ENCODE measurements at regions not wholly inside any gene's neighbourhood (a gene's known extent, or its start where the extent isn't known, plus 50 kb on each side); places are given as distances from the start of the nearest gene placed in this dataset.

- DNase-seq, result no peak
Observed at GRCh38 chr16:35685085-35685484, 2225.7 kb downstream of the TP53TG3F start.

DNA sequence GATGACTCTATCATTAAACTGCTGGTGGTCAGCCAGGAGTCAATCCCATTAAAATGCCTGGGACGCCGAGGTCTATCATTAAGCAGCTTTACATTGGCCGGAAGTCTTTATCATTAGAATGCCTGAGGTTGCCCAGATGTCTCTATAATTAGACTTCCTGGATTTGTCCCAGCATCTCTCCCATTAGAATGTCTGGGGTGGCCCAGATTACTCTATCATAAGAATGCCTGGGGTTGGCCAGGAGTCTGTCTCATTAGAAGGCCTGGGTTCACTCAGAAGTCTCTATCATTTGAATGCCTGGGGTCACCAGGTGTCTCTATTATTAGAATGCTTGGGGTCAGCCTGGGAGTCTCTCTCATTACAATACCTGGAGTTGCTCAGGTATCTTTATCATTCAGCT lies 2227.2 kb downstream of the TP53TG3F start:
- DNase-seq, result no peak

GRCh38 chr16:35687071-35687470 lies 2227.7 kb downstream of the TP53TG3F start:
- DNase-seq, result no peak

- no peak for DNase-seq
Observed at GRCh38 chr16:35687781-35688180, 2228.4 kb downstream of the TP53TG3F start.

- no peak for DNase-seq
Observed at GRCh38 chr16:35689764-35690163, 2230.4 kb downstream of the TP53TG3F start.

- DNase-seq, result no peak
Observed at GRCh38 chr16:35690413-35690812, 2231.0 kb downstream of the TP53TG3F start.

- DNase-seq, result no peak
Observed at GRCh38 chr16:35691057-35691456, 2231.6 kb downstream of the TP53TG3F start.

GRCh38 chr16:35692824-35693223 lies 2233.4 kb downstream of the TP53TG3F start:
- no peak for DNase-seq

- DNase-seq, result no peak
Observed at GRCh38 chr16:35706901-35707300, 2247.5 kb downstream of the TP53TG3F start.

DNA sequence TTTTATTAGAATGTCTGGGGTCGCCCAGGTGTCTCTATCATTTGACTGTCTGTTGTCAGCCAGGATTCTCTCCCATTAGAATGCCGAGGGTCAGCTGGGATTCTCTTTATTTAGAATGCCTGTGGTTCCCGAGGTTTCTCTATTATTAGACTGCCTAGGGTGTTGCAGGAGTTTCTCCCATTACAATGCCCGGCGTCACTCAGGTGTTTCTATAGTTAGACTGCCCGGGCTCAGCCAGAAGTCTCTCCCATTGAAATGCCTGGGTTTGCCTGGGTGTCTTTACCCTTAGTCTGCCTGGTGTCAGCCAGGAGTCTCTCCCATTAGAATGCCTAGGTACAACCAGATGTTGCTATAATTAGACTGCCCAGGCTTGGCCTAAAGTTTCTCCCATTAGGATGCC lies 2252.0 kb downstream of the TP53TG3F start:
- DNase-seq, result no peak

DNA sequence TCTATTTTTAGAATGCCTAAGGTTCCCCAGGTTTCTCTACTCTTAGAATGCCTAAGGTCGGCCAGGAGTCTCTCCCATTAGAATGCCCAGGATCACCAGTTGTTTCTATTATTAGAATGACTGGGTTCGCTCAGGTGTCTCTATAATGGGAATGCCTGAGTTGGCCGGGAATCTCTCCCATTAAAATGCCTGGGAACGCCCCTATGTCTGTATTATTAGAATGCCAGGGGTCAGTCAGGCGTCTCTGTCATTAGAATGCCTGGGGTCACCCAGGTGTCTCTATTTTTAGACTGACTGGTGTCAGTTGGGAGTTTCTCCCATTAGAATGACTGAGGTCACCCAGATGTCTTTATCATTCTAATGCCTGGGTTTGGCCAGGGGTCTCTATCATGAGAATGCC lies 2252.5 kb downstream of the TP53TG3F start:
- no peak for DNase-seq

DNA sequence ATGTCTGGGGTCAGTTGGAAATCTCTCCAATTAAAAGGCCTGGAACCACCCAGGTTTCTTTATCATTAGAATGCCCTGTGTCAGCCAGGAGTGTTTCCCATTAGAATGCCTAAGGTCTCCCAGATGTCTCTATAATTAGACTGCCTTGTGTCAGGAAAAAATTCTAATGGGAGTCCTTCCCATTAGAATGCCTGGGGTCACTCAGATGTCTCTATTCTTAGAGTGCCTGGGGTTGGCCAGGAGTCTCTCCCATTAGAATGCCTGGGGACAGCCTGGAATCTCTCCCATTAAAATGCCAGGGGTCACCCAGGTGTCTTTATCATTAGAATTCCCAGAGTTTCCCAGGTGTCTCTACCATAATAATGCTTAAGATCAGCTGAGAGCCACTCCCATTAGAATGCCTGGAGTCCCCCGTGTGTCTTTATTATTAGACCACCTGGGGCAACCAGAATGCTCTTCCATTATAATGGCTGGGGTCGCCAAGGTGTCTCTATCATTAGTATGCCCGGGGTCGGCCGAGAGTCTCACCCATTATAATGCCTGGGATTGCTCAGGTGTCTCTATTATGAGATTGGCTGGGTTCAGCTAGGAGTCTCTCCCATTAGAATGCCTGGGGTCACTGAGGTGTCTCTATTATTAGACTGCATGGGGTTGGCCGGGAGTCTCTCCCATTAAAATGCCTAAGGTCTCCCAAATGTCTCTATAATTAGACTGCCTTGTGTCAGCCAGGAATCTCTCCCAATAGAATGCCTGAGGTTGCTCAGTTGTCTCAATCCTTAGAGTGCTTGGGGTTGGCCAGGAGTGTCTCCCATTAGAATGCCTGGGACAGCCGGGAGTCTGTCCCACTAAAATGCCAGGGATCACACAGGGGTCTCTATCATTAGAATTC lies 2254.6 kb downstream of the TP53TG3F start:
- DNase-seq, result no peak

GRCh38 chr16:35714665-35715064 lies 2255.3 kb downstream of the TP53TG3F start:
- no peak for DNase-seq

GRCh38 chr16:35724551-35724950 lies 2265.1 kb downstream of the TP53TG3F start:
- no peak for DNase-seq

DNA sequence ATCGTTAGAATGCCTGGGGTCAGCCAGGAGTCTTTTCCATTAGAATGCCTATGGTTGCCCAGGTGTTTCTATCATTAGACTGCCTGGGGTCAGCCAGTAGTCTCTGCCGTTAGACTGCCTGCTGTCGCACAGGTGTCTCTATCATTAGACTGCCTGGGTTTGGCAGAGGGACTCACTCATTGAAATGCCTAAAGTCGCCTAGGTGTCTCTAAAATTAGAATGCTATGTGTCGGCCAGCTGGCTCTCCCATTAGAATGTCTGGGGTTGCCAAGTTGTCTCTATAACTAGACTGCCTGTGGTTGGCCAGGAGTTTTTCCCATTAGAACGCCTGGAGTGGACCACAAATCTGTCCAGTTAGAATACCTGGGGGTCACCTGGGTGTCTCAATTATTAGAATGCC lies 2266.5 kb downstream of the TP53TG3F start:
- no peak for DNase-seq

DNA sequence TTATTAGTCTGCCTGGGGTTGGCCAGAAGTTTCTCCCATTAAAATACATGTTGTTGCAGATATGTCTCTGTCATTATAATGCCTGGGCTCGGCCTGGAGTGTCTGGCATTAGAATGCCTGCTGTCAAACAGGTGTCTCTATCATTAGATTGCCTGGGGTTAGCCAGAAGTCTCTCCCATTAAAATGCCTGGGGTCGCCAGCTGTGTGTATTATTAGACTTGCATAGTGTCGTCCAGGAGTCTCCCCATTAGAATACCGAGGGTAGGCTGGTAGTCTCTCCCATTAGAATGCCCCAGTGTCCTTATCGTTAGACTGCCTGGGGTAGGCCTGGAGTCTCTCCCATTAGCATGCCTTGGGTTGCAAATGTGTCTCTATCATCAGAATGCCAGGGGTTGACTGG lies 2270.8 kb downstream of the TP53TG3F start:
- DNase-seq, result no peak

- no peak for DNase-seq
Observed at GRCh38 chr16:35731341-35732040, 2272.1 kb downstream of the TP53TG3F start.

DNA sequence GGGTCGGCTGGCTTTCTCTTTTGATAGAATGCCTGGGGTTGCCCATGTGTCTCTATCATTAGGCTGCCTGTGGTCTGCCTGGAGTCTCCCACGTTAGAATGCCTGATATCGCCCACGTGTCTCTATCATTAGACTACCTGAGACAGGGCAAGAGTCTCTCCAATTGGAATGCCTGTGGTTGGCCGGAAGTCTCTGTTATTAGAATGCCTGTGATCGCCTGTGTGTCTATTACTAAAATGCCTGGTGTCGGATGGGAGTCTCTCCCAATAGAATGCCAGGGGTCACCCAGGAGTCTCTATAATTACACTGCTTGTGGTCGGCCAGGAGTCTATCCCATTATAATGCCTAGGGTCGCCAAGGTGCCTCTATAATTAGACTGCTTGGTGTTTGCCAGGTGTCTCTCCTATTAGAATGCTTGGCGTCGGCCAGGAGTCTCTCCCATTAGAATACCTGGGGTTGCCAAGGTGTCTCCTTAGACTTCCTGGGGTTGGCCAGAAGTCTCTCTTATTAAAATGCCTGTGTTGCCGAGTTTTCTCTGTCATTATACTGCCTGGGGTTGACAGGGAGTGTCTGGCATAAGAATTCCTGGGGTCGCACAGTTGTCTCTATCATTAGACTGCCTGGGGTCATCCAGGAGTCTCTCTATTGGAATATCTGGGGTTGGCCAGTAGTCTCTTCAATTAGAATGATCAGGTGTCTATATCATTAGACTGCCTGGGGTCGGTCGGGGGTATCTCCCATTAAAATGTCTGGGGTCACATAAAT lies 2272.8 kb downstream of the TP53TG3F start:
- no peak for DNase-seq

DNA sequence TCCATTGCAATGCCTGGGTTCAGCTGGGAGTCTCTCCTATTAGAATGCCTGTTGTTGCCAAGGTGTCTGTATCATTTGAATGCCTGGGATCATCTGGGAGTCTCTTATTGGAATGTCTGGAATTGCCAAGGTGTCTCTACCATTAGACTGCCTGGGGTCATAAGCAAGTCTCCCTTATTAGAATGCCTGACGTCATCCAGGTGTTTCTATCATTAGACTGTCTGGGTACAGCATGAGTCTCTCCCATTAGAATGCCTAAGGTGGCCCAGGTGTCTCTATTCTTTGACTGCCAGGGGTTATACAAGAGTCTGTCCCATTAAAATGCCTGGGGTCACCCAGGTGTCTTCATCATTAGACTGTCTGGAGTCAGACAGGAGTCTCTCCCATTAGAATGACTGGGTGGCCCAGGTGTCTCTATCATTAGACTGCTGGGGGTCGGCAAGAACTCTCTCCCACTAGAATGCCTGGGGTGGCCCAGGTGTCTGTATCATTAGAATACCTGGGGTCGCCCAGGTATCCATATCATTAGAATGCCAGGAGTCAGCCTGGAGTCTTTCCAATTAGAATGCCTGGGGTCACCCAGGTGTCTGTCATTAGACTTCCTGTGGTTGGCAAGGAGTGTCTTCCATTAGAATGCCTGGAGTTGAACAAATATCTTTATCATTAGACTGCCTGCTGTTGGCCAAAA lies 2274.0 kb downstream of the TP53TG3F start:
- no peak for DNase-seq

DNA sequence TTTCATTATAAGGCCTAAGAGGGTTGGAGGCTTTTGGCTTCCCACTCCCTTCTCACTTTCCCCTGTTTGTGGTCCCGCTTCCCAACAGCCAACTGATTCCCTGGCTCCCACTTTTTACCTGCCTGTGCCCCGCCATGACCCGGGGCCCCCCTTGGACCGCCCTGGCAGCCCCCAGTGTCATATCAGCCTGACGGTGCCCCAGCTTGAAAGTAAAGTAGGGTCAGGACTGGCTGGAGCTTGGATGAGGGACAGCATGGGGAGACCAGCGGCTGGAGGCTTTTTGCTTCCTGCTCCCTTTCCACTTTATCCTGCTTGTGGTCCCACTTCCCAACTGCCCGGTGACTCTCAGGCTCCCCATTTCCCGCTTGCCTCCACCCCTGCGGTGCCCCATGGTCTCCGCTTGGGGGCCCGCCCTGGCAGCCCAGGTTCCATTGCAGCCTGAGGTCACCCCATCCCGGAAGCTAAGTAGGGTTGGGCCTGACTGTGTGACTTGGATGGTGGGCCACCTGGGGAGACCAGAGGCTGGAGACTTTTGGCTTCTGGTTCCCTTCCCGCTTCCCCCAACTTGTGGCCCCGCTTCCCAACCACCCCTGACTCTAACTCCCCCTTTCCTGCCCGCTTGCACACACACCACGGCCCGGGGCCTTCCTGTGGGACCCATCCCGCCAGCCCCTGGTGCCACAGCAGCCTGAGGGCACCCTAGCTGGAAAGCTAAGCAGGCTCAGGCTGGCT lies 2274.7 kb downstream of the TP53TG3F start:
- DNase-seq, result no peak

- no peak for DNase-seq
Observed at GRCh38 chr16:35734728-35735402, 2275.5 kb downstream of the TP53TG3F start.

Measured in fibroblast of skin of back (primary cell).